ENCODE measurements at regions not wholly inside any gene's neighbourhood (a gene's known extent, or its start where the extent isn't known, plus 50 kb on each side); places are given as distances from the start of the nearest gene placed in this dataset.

DNA sequence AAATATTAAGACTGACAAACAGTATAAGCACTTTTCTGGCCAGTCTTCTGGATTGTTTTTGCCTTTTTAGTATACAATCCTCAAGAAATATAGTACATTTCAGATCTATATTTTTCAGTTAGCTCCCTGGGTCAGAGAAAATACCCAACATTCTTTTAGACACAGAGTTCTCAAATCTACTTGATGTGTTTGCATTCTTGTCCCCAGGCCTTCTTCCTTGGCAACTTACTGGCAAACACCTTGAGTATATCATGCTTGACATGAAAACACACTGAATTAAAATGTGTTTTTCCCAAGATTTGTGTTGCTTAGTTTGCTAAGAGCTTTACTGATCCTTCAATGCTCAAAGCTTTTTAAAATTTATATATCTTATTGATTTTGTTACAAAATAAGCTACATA lies 1413.1 kb upstream of the CDH9 start:
- ATAC-seq (replicated peaks) = no peak
- Mint-ChIP-seq H3K9me3 (peaks cover 4 to 7% of the 10 kb centered on the region in 2 donors), H3K27me3 (no peaks in the 10 kb centered on the region), H3K27ac (no peak overlapping the region), H3K4me3 (no peak overlapping the region), H3K4me1 (no peaks in the 10 kb centered on the region), H3K36me3 (no peaks in the 10 kb centered on the region)
- no peak for DNase-seq

DNA sequence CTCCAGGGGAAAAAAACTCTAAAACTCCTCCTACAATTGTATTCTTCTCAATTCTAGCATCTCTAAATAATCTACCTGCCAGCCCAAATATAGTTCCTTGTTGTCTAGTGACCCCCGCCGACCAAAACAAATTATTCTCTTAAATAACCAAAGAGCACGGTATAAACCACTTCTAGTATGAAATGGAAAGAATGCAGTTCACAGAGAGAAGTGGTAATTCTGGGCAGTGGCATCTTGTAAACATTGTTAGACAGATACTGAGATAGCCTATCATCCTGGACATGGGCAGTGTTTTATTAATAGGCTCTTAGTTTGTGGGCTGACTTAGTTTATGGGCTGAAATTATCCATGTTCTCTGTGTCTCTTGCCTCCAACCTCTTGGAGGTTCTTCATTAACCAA lies 1412.6 kb upstream of the CDH9 start:
- ATAC-seq (replicated peaks) (no peak), DNase-seq (no peak)
- H3K4me1 Mint-ChIP-seq = no peaks in the 10 kb centered on the region
- H3K27ac Mint-ChIP-seq = no peak overlapping the region
- peaks cover 4 to 7% of the 10 kb centered on the region in 2 donors for H3K9me3 Mint-ChIP-seq
- H3K36me3 Mint-ChIP-seq = no peaks in the 10 kb centered on the region
- H3K27me3 Mint-ChIP-seq = no peaks in the 10 kb centered on the region
- no peak overlapping the region for H3K4me3 Mint-ChIP-seq

DNA sequence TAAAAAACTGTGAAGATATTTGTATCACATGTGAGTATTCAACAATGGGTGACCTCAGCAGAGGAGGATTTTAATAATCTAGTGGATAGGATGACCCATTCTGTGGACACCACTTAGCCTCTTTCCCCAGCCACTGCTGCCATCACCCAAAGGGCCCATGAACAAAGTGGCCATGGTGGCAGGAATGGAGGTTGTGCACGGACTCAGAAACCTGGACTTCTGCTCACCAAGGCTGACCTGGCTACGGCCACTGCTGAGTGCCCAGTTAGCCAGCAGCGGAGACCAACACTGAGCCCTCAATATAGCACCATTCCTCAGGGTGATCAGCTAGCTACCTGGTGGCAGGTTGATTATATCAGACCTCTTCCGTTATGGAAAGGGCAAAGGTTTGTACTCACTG lies 1410.4 kb upstream of the CDH9 start:
- H3K9me3 Mint-ChIP-seq = peaks cover 4 to 7% of the 10 kb centered on the region in 2 donors
- no peaks in the 10 kb centered on the region for H3K36me3 Mint-ChIP-seq
- H3K27me3 Mint-ChIP-seq = no peaks in the 10 kb centered on the region
- ATAC-seq (replicated peaks) (no peak), DNase-seq (no peak)
- H3K4me3 Mint-ChIP-seq = no peak overlapping the region
- H3K27ac Mint-ChIP-seq = no peak overlapping the region
- no peaks in the 10 kb centered on the region for H3K4me1 Mint-ChIP-seq

GRCh38 chr5:28430565-28431178 lies 1392.3 kb upstream of the CDH9 start:
- Mint-ChIP-seq H3K36me3 (no peaks in the 10 kb centered on the region), H3K4me1 (no peaks in the 10 kb centered on the region), H3K27me3 (no peaks in the 10 kb centered on the region), H3K9me3 (peaks cover 11 to 13% of the 10 kb centered on the region in 2 donors), H3K4me3 (no peak overlapping the region), H3K27ac (no peak overlapping the region)
- no peak for DNase-seq
- no peak for ATAC-seq (replicated peaks)

GRCh38 chr5:28421141-28421540 lies 1382.8 kb upstream of the CDH9 start:
- H3K27ac Mint-ChIP-seq = no peak overlapping the region
- no peaks in the 10 kb centered on the region for H3K4me1 Mint-ChIP-seq
- ATAC-seq (replicated peaks) (no peak), DNase-seq (no peak)
- no peaks in the 10 kb centered on the region for H3K27me3 Mint-ChIP-seq
- no peaks in the 10 kb centered on the region for H3K36me3 Mint-ChIP-seq
- H3K4me3 Mint-ChIP-seq = no peak overlapping the region
- peaks cover 4 to 8% of the 10 kb centered on the region in 2 donors for H3K9me3 Mint-ChIP-seq

DNA sequence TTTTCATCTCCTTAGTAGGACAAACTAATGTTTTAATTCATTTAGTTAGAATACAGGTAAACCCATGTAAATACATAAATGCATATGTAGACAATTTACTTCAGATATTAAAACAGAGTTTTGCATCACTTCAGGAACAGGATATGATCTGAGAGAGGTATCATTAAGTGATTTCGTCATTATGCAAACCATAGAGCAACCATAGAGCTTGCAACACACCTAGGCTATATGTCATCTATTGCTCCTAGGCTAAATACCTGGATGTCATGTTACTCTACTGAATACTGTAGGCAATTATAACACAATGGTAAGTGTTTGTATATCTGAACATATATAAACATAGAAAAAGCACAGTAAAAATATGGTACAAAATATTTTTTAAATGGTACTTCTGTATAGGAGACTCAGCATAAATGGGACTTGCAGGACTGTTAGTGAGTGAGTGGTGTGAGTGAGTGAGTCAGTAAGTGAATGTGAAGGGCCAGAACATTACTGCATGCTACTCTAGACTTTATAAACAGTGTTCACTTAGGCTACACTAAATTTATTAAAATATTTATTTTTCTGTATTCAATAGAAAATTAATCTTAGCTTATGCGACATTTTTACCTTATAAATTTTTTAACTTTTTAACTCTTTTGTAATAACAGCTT lies 1377.5 kb upstream of the CDH9 start:
- Mint-ChIP-seq H3K36me3 (no peaks in the 10 kb centered on the region), H3K27ac (no peak overlapping the region), H3K27me3 (no peaks in the 10 kb centered on the region), H3K4me3 (no peak overlapping the region), H3K9me3 (peaks cover 7 to 10% of the 10 kb centered on the region in 2 donors), H3K4me1 (no peaks in the 10 kb centered on the region)
- no peak for DNase-seq
- no peak for ATAC-seq (replicated peaks)

DNA sequence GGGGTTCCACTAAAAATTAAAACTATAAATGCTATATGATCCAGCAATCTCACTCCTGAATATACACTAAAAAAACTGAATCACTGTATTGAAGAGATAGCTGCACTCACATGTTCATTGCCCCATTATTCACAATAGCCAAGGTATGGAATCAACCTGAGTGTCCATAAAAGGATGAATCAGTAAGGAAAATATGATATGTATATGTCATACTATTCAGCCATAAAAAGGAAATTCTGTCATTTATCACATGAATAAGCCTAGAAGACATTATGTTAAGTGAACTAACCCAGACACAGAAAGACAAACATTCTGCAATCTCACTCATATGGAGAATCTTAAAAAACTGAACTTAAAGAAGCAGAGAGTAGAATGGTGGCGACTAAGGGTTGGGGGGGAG lies 1376.2 kb upstream of the CDH9 start:
- DNase-seq (no peak), ATAC-seq (replicated peaks) (no peak)
- H3K27me3 Mint-ChIP-seq = no peaks in the 10 kb centered on the region

DNA sequence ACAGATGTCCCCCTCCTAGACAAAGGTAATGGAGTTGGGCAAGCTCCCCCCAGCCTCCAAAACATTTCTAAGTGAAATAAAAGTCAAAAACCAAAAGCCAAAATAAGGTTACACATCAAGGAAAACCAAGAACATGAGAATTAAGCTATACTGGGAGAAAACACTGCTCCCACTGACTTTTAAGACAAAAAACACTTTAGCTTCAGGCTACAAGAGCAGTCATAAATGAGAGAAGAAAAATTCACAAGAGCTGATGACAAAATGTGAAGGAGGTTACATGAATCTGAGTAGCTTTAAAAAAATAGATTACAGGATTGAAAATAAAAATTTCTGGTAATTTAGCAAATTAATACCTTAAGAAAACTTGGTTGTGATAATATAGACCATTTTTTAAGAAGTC lies 1370.3 kb upstream of the CDH9 start:
- no peak overlapping the region for H3K27ac Mint-ChIP-seq
- ATAC-seq (replicated peaks) (no peak), DNase-seq (no peak)
- H3K27me3 Mint-ChIP-seq = no peaks in the 10 kb centered on the region
- H3K36me3 Mint-ChIP-seq = no peaks in the 10 kb centered on the region
- no peaks in the 10 kb centered on the region for H3K4me1 Mint-ChIP-seq
- H3K9me3 Mint-ChIP-seq = peaks cover 11 to 16% of the 10 kb centered on the region in 2 donors
- H3K4me3 Mint-ChIP-seq = no peak overlapping the region

More for the DNA sequence above, 1376.2 kb upstream of the CDH9 start:
- Mint-ChIP-seq H3K27ac (no peak overlapping the region), H3K4me3 (no peak overlapping the region), H3K4me1 (no peaks in the 10 kb centered on the region), H3K9me3 (peaks cover 7 to 11% of the 10 kb centered on the region in 2 donors), H3K36me3 (no peaks in the 10 kb centered on the region)

- peaks cover 10 to 16% of the 10 kb centered on the region in 2 donors for H3K9me3 Mint-ChIP-seq
Observed at GRCh38 chr5:28408186-28408585, 1369.8 kb upstream of the CDH9 start.

DNA sequence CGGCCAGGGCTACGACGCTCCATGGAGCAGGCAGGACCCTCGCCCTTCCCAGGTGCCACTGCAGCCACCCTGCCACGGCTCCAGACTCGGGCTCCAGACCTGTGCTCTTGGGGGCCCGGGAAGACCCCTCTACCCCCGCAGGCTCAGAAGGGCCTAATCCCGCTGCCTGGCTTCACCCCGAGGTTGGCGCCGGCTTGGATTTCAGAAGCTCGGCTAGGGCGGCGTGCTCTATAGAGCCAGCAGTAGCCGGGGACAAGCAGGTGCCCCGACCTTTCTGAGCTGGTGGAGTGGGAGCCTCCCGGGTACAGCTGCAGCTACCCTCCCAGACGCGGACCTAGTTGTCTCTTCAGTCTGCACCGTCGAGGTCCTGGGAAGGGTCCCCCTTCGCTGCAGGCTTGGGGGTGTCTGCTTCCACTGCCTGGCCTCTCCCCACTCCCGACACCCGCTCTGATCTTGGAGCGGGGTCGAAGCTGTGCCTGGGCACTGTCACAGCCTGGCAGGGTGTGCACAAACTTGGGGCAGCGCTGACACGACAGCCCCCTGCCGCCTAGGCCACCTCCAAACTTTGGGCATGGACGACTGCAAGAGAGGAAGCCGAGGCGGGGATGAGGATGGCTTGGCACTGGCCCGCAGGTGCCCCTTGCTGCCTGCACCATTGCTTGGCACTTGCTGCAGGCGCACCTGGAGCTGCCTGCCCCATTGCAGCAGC lies 1366.1 kb upstream of the CDH9 start:
- Mint-ChIP-seq H3K27ac (no peak overlapping the region), H3K27me3 (no peaks in the 10 kb centered on the region), H3K4me1 (no peaks in the 10 kb centered on the region), H3K9me3 (peaks cover 6 to 8% of the 10 kb centered on the region in 2 donors), H3K36me3 (no peaks in the 10 kb centered on the region), H3K4me3 (no peak overlapping the region)
- no peak for DNase-seq
- no peak for ATAC-seq (replicated peaks)

More at GRCh38 chr5:28408186-28408585, 1369.8 kb upstream of the CDH9 start:
- DNase-seq (no peak), ATAC-seq (replicated peaks) (no peak)
- no peaks in the 10 kb centered on the region for H3K4me1 Mint-ChIP-seq
- H3K27me3 Mint-ChIP-seq = no peaks in the 10 kb centered on the region
- no peak overlapping the region for H3K4me3 Mint-ChIP-seq
- no peak overlapping the region for H3K27ac Mint-ChIP-seq
- no peaks in the 10 kb centered on the region for H3K36me3 Mint-ChIP-seq

GRCh38 chr5:28403846-28404245 lies 1365.5 kb upstream of the CDH9 start:
- no peak for ATAC-seq (replicated peaks)
- no peaks in the 10 kb centered on the region for H3K27me3 Mint-ChIP-seq
- no peak overlapping the region for H3K4me3 Mint-ChIP-seq
- no peaks in the 10 kb centered on the region for H3K4me1 Mint-ChIP-seq
- no peak overlapping the region for H3K27ac Mint-ChIP-seq
- DNase-seq = no peak
- H3K9me3 Mint-ChIP-seq = peaks cover 6 to 8% of the 10 kb centered on the region in 2 donors
- H3K36me3 Mint-ChIP-seq = no peaks in the 10 kb centered on the region

- Mint-ChIP-seq H3K4me1 (no peaks in the 10 kb centered on the region), H3K9me3 (peaks cover 6 to 10% of the 10 kb centered on the region in 2 donors), H3K36me3 (no peaks in the 10 kb centered on the region), H3K4me3 (no peak overlapping the region), H3K27me3 (no peaks in the 10 kb centered on the region), H3K27ac (no peak overlapping the region)
- ATAC-seq (replicated peaks) = no peak
- no peak for DNase-seq
Observed at GRCh38 chr5:28402590-28403301, 1364.4 kb upstream of the CDH9 start.

DNA sequence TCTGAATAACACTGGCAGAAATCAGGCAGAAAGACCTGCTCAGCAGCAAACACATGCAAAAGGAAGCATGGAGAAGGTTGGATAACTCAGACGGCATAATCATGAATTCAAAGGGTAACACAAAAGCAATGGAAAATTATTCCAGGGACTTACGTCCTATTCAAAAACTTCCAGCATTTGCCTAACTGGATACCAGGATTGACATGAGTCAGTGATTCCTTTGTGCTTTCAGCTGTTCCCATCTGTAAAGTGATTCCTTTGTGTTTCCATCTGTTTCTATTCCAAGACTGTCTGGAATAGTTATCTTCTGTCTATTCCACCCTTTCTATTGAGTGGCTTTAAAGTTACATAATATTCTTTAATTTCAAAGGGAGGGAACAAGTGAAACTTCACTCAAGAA lies 1361.7 kb upstream of the CDH9 start:
- Mint-ChIP-seq H3K27ac (no peak overlapping the region), H3K9me3 (peaks cover 3 to 6% of the 10 kb centered on the region in 2 donors), H3K36me3 (no peaks in the 10 kb centered on the region), H3K4me1 (no peaks in the 10 kb centered on the region), H3K4me3 (no peak overlapping the region), H3K27me3 (no peaks in the 10 kb centered on the region)
- DNase-seq (no peak), ATAC-seq (replicated peaks) (no peak)

DNA sequence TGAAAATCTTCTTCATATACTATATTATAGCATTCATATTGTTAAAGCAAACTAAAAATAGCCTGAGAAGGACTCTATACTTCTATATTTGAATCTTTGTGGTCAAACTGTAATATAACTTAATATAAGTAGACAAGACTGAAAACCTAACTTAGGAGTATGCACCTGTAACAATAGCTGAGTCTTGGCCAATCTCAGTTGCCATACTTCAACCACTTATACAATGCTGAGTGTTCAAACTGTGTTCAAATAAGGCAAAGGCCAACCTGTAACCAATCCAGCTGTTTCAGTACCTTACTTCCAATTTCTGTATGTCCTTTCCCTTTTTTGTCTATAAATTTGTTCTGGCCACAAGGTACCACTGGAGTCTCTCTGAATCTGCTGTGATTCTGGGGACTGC lies 1360.8 kb upstream of the CDH9 start:
- Mint-ChIP-seq H3K27me3 (no peaks in the 10 kb centered on the region), H3K9me3 (peaks cover 3 to 6% of the 10 kb centered on the region in 2 donors), H3K27ac (no peak overlapping the region), H3K4me3 (no peak overlapping the region), H3K36me3 (no peaks in the 10 kb centered on the region), H3K4me1 (no peaks in the 10 kb centered on the region)
- ATAC-seq (replicated peaks) = no peak
- no peak for DNase-seq
